HG03196 (cell line): ENCODE measurements at regions not wholly inside any gene's neighbourhood (a gene's known extent, or its start where the extent isn't known, plus 50 kb on each side); places are given as distances from the start of the nearest gene placed in this dataset.

ENCODE experiments used
- ATAC-seq: cut with Tn5 transposase; IDR thresholded peaks from one replicate; pipeline ENCODE4 v1.9.1; 2021; ENCODE audit not compliant: unreplicated experiment

GRCh38 chr1:87717157-87717670, 388.5 kb downstream of the LMO4 start:
- ATAC-seq, result no peak

GRCh38 chr1:87718241-87718950, 389.7 kb downstream of the LMO4 start:
- no peak for ATAC-seq

GRCh38 chr1:87719658-87720057, 391.0 kb downstream of the LMO4 start:
- no peak for ATAC-seq

GRCh38 chr1:87720561-87720960, 391.9 kb downstream of the LMO4 start:
- ATAC-seq, result no peak

- no peak for ATAC-seq
These were observed 394.5 kb downstream of the LMO4 start for GRCh38 chr1:87723193-87723592.

GRCh38 chr1:87728169-87728568, 399.5 kb downstream of the LMO4 start:
- ATAC-seq, result no peak

GRCh38 chr1:87730274-87731216, 401.9 kb downstream of the LMO4 start:
- ATAC-seq, result no peak

GRCh38 chr1:87733386-87733785, 404.7 kb downstream of the LMO4 start:
- ATAC-seq, result no peak

- ATAC-seq, result no peak
These were observed 407.1 kb downstream of the LMO4 start for GRCh38 chr1:87735750-87736149.

- ATAC-seq, result no peak
These were observed 410.5 kb downstream of the LMO4 start for GRCh38 chr1:87739141-87739540.

- no peak for ATAC-seq
These were observed 411.0 kb downstream of the LMO4 start for GRCh38 chr1:87739704-87740103.

- no peak for ATAC-seq
These were observed 414.6 kb downstream of the LMO4 start for GRCh38 chr1:87743256-87743655.

GRCh38 chr1:87744056-87744455, 415.4 kb downstream of the LMO4 start:
- no peak for ATAC-seq

- no peak for ATAC-seq
These were observed 416.1 kb downstream of the LMO4 start for GRCh38 chr1:87744763-87745162.

GRCh38 chr1:87753366-87753765, 424.7 kb downstream of the LMO4 start:
- ATAC-seq, result no peak

GRCh38 chr1:87754139-87754538, 425.5 kb downstream of the LMO4 start:
- no peak for ATAC-seq

GRCh38 chr1:87757676-87758075, 429.0 kb downstream of the LMO4 start:
- ATAC-seq, result no peak

- ATAC-seq, result no peak
These were observed 430.9 kb downstream of the LMO4 start for GRCh38 chr1:87759421-87760087.

- ATAC-seq, result no peak
These were observed 431.5 kb downstream of the LMO4 start for GRCh38 chr1:87760155-87760554.

GRCh38 chr1:87760654-87761053, 432.0 kb downstream of the LMO4 start:
- ATAC-seq, result no peak

- no peak for ATAC-seq
These were observed 434.8 kb downstream of the LMO4 start for GRCh38 chr1:87763483-87763882.
